Right lobe of liver (tissue), 6 donors: ENCODE measurements at regions not wholly inside any gene's neighbourhood (a gene's known extent, or its start where the extent isn't known, plus 50 kb on each side); places are given as distances from the start of the nearest gene placed in this dataset.

Source experiments
- ATAC-seq, 4 donors: fragments of 200-7000 bp; cut with Tn5 transposase; one replicate each; pipeline ENCODE4 v1.9.1; 2020; ENCODE audit warnings: mild to moderate bottlenecking in 4 of 4, moderate library complexity in 4 of 4
- DNase-seq, 3 donors: peaks; one replicate each; pipeline ENCODE4 v3.0.0-alpha.2; 2020
- H3K27ac ChIP-seq, 3 donors: fragments of 200-600 bp; one replicate each; pipeline ENCODE4 v1.8.0; 2022
- H3K27me3 ChIP-seq, 2 donors: fragments of 200-600 bp; one replicate each; pipeline ENCODE4 v1.8.0; 2022
- H3K36me3 ChIP-seq, 4 donors: fragments of 200-600 bp; sonication (generic) in 1 of 4; one replicate each; pipeline versions ENCODE4 v1.5.1 to v1.8.0; 2017 to 2022; ENCODE audit warnings: control low read depth in 1 of 4
- H3K4me1 ChIP-seq, 4 donors: fragments of 200-600 bp; sonication (generic) in 1 of 4; one replicate each; pipeline versions ENCODE4 v1.5.1 to v1.8.0; 2017 to 2022; ENCODE audit warnings: control low read depth in 1 of 4
- H3K4me3 ChIP-seq, 3 donors: fragments of 200-600 bp; one replicate each; pipeline ENCODE4 v1.8.0; 2022
- H3K9me3 ChIP-seq, 4 donors: fragments of 200-600 bp; sonication (generic) in 1 of 4; one replicate each; pipeline versions ENCODE4 v1.5.1 to v1.8.0; 2017 to 2022; ENCODE audit warnings: control low read depth in 1 of 4
- CTCF ChIP-seq, 4 donors: fragments of 200-600 bp in 3 of 4; fragments of 450-650 bp in 1 of 4; IDR thresholded peaks; one replicate each; pipeline versions ENCODE4 v1.5.1 to v1.8.0; 2016 to 2022; ENCODE audit warnings: antibody characterized with exemption in 4 of 4, mild to moderate bottlenecking in 2 of 4
- POLR2A ChIP-seq: fragments of 450-650 bp; IDR thresholded peaks from one replicate; pipeline ENCODE4 v1.6.1; 2017; ENCODE audit warnings: antibody characterized with exemption, mild to moderate bottlenecking
- WGBS: methylation state at CpG from one replicate; pipeline ENCODE4 v1.1.6; 2018; ENCODE audit warnings: low coverage, low lambda C conversion rate; ENCODE audit not compliant: insufficient coverage; ENCODE audit errors: missing lambda C conversion rate; 5-methylcytosine and 5-hydroxymethylcytosine counted together
- intact Hi-C, 2 donors: fragments of 100-400 bp; cut with DNase I; formaldehyde crosslinking; loops; one replicate each; pipeline versions ENCODE4 v1.11.2 to v1.14.1; 2022
- donor health status: DM: no; HTN: yes; CAD: no.
- donor health status: DM: no; HTN: no; CAD: no.
- donor health status: DM: no; HTN: no; CAD: no.
- donor health status: DM: no; HTN: yes; CAD: no.
- donor health status: DM: no; HTN: yes; CAD: no.

- no peak for TF ChIP-seq CTCF (IDR thresholded peaks at IDR 0.05)
- no peak for TF ChIP-seq POLR2A
- H3K27me3 ChIP-seq = no peaks in the 10 kb centered on the region
- H3K4me1 ChIP-seq = no peaks in the 10 kb centered on the region
- H3K36me3 ChIP-seq = no peaks in the 10 kb centered on the region
- WGBS = 43% methylated on average over 2 of the region's 2 CpGs
- H3K27ac ChIP-seq = no peak overlapping the region
- no peak overlapping the region for H3K4me3 ChIP-seq
- intact Hi-C loops = no loop called here
- H3K9me3 ChIP-seq = no peaks in the 10 kb centered on the region
- DNase-seq = no peak
- no peak for ATAC-seq
Measured at GRCh38 chr7:94250124-94250523, 144.6 kb upstream of the COL1A2 start.

- intact Hi-C loops = no loop called here
- ATAC-seq = no peak
- WGBS = 33% methylated on average over 1 of the region's 1 CpG
Measured at GRCh38 chr7:94250987-94251386, 143.7 kb upstream of the COL1A2 start.

GRCh38 chr7:94252124-94252523, 142.6 kb upstream of the COL1A2 start:
- Histone ChIP-seq H3K36me3 (no peaks in the 10 kb centered on the region), H3K27me3 (no peaks in the 10 kb centered on the region), H3K9me3 (no peaks in the 10 kb centered on the region), H3K4me3 (no peak overlapping the region), H3K4me1 (no peaks in the 10 kb centered on the region), H3K27ac (no peak overlapping the region)
- DNase-seq (no peak), ATAC-seq (no peak)
- TF ChIP-seq CTCF (IDR thresholded peaks at IDR 0.05) (no peak), POLR2A (no peak)
- intact Hi-C loops = no loop called here
- whole genome bisulfite sequencing = 35% methylated on average over 1 of the region's 1 CpG

More at GRCh38 chr7:94250987-94251386, 143.7 kb upstream of the COL1A2 start:
- H3K36me3 ChIP-seq = no peaks in the 10 kb centered on the region
- H3K27me3 ChIP-seq = no peaks in the 10 kb centered on the region
- no peak overlapping the region for H3K27ac ChIP-seq
- H3K4me3 ChIP-seq = no peak overlapping the region
- no peak for DNase-seq
- no peaks in the 10 kb centered on the region for H3K4me1 ChIP-seq
- no peak for TF ChIP-seq CTCF (IDR thresholded peaks at IDR 0.05)
- no peak for TF ChIP-seq POLR2A
- H3K9me3 ChIP-seq = no peaks in the 10 kb centered on the region

GRCh38 chr7:94252971-94253370, 141.7 kb upstream of the COL1A2 start:
- intact Hi-C loops = no loop called here
- TF ChIP-seq POLR2A = no peak
- TF ChIP-seq CTCF (IDR thresholded peaks at IDR 0.05) = no peak
- no peak overlapping the region for H3K4me3 ChIP-seq
- no peaks in the 10 kb centered on the region for H3K27me3 ChIP-seq
- no peaks in the 10 kb centered on the region for H3K36me3 ChIP-seq
- no peak for ATAC-seq
- DNase-seq = no peak
- no peak overlapping the region for H3K27ac ChIP-seq
- H3K9me3 ChIP-seq = no peaks in the 10 kb centered on the region
- no peaks in the 10 kb centered on the region for H3K4me1 ChIP-seq

- Histone ChIP-seq H3K27ac (no peak overlapping the region), H3K36me3 (no peaks in the 10 kb centered on the region), H3K4me3 (no peak overlapping the region), H3K27me3 (no peaks in the 10 kb centered on the region), H3K4me1 (no peaks in the 10 kb centered on the region), H3K9me3 (no peaks in the 10 kb centered on the region)
- DNase-seq (no peak), ATAC-seq (no peak)
- 23% methylated on average over 1 of the region's 1 CpG for WGBS
- intact Hi-C loops = no loop called here
- TF ChIP-seq POLR2A = no peak
- no peak for TF ChIP-seq CTCF (IDR thresholded peaks at IDR 0.05)
Measured at GRCh38 chr7:94253686-94254085, 141.0 kb upstream of the COL1A2 start.
